Neural cell (in vitro differentiated cells): ENCODE measurements at regions not wholly inside any gene's neighbourhood (a gene's known extent, or its start where the extent isn't known, plus 50 kb on each side); places are given as distances from the start of the nearest gene placed in this dataset.

Source experiments
- EP300 ChIP-seq: fragments of 450-650 bp; conservative IDR thresholded peaks from 2 replicates; pipeline ENCODE4 v1.6.1; 2014; ENCODE audit warnings: antibody characterized with exemption, mild to moderate bottlenecking, moderate library complexity; ENCODE audit not compliant: poor library complexity, severe bottlenecking
- EZH2 ChIP-seq: fragments of 200-600, 300-800 bp; shearing (Covaris generic), sonication (generic); IDR thresholded peaks from 2 replicates; pipeline ENCODE4 v1.6.1; 2014; ENCODE audit warnings: antibody characterized with exemption, low read length, borderline replicate concordance, mild to moderate bottlenecking; ENCODE audit not compliant: insufficient read depth, poor library complexity, severe bottlenecking
- MXI1 ChIP-seq: fragments of 450-650 bp; conservative IDR thresholded peaks from 2 replicates; pipeline ENCODE4 v1.6.1; 2014; ENCODE audit warnings: antibody characterized with exemption, mild to moderate bottlenecking; ENCODE audit not compliant: poor library complexity, severe bottlenecking
- POLR2AphosphoS5 ChIP-seq: IDR thresholded peaks from 2 replicates; pipeline ENCODE4 v1.6.1; 2012
- RAD21 ChIP-seq: fragments of 450-650 bp; conservative IDR thresholded peaks from 2 replicates; pipeline ENCODE4 v1.6.1; 2014; ENCODE audit warnings: antibody characterized with exemption, mild to moderate bottlenecking, moderate library complexity
- SMC3 ChIP-seq: fragments of 450-650 bp; conservative IDR thresholded peaks from 2 replicates; pipeline ENCODE4 v1.6.1; 2014; ENCODE audit warnings: antibody characterized with exemption, mild to moderate bottlenecking, moderate library complexity; ENCODE audit not compliant: poor library complexity
- TAF1 ChIP-seq: IDR thresholded peaks from 2 replicates; pipeline ENCODE4 v1.6.1; 2012; ENCODE audit warnings: low read depth
- TF ChIP-seq, protein P1 (sequence below): fragments of 450-650 bp; IDR thresholded peaks from 2 replicates; pipeline ENCODE4 v1.5.1; 2014; ENCODE audit warnings: antibody characterized with exemption, mild to moderate bottlenecking, moderate library complexity; ENCODE audit not compliant: poor library complexity, severe bottlenecking
- TF ChIP-seq, protein P2 (sequence below): IDR thresholded peaks from 2 replicates; pipeline ENCODE4 v1.6.1; 2012; ENCODE audit warnings: borderline replicate concordance

DNA sequence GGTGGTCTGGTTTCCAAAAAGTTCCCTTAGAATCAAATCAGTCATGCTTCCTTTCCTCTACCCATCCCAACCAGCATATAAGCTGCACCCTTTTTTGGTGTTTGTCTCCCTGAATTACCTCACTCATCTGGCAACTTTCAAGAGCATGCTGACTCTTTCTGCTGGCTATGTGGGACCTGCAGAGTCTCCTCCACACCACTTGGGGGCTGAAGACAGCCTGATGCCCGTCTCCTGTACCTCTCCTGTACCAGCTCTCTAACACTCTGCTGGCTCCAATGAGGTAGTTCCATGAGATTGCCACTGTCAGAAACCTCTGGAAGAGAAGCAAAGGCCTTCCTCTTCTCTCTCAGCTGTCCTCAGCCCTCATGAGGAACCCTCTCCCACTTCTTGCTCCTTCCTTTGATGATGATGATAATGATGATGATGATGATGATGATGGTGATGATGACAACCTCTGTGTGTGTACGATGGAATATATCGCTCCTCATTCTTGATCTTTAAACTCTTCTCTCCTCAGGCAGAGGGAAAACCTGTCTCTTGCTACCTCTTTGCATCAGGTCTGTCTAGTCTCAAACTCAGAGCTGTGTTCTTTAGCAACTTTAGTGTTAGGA, 257.5 kb downstream of the ZNF621 start:
- TF ChIP-seq, protein P1, sequence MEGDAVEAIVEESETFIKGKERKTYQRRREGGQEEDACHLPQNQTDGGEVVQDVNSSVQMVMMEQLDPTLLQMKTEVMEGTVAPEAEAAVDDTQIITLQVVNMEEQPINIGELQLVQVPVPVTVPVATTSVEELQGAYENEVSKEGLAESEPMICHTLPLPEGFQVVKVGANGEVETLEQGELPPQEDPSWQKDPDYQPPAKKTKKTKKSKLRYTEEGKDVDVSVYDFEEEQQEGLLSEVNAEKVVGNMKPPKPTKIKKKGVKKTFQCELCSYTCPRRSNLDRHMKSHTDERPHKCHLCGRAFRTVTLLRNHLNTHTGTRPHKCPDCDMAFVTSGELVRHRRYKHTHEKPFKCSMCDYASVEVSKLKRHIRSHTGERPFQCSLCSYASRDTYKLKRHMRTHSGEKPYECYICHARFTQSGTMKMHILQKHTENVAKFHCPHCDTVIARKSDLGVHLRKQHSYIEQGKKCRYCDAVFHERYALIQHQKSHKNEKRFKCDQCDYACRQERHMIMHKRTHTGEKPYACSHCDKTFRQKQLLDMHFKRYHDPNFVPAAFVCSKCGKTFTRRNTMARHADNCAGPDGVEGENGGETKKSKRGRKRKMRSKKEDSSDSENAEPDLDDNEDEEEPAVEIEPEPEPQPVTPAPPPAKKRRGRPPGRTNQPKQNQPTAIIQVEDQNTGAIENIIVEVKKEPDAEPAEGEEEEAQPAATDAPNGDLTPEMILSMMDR, result no peak
- TF ChIP-seq EZH2 (no peak), SMC3 (no peak), POLR2AphosphoS5 (no peak), EP300 (no peak), RAD21 (no peak), TAF1 (no peak), MXI1 (no peak)
- TF ChIP-seq, protein P2, sequence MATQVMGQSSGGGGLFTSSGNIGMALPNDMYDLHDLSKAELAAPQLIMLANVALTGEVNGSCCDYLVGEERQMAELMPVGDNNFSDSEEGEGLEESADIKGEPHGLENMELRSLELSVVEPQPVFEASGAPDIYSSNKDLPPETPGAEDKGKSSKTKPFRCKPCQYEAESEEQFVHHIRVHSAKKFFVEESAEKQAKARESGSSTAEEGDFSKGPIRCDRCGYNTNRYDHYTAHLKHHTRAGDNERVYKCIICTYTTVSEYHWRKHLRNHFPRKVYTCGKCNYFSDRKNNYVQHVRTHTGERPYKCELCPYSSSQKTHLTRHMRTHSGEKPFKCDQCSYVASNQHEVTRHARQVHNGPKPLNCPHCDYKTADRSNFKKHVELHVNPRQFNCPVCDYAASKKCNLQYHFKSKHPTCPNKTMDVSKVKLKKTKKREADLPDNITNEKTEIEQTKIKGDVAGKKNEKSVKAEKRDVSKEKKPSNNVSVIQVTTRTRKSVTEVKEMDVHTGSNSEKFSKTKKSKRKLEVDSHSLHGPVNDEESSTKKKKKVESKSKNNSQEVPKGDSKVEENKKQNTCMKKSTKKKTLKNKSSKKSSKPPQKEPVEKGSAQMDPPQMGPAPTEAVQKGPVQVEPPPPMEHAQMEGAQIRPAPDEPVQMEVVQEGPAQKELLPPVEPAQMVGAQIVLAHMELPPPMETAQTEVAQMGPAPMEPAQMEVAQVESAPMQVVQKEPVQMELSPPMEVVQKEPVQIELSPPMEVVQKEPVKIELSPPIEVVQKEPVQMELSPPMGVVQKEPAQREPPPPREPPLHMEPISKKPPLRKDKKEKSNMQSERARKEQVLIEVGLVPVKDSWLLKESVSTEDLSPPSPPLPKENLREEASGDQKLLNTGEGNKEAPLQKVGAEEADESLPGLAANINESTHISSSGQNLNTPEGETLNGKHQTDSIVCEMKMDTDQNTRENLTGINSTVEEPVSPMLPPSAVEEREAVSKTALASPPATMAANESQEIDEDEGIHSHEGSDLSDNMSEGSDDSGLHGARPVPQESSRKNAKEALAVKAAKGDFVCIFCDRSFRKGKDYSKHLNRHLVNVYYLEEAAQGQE, result no peak
